Activated T-helper 17 cell treated with anti-CD3 and anti-CD28 coated beads, Interleukin-2, amount 50 U/mL, for 72 hours (primary cell): ENCODE measurements at regions not wholly inside any gene's neighbourhood (a gene's known extent, or its start where the extent isn't known, plus 50 kb on each side); places are given as distances from the start of the nearest gene placed in this dataset.

Source experiments
- ATAC-seq: fragments of 150-1000 bp; cut with Tn5 transposase; replicated peaks from 2 replicates; pipeline ENCODE4 v1.10.0; 2021; ENCODE audit warnings: mild to moderate bottlenecking, moderate library complexity
- H3K27ac Mint-ChIP-seq: one replicate; pipeline ENCODE4 v1.8.0; 2022; ENCODE audit warnings: mixed read lengths
- H3K27me3 Mint-ChIP-seq: one replicate; pipeline ENCODE4 v1.8.0; 2022; ENCODE audit warnings: mixed read lengths
- H3K36me3 Mint-ChIP-seq: one replicate; pipeline ENCODE4 v1.8.0; 2022; ENCODE audit warnings: low read depth, mild to moderate bottlenecking, mixed read lengths
- H3K4me1 Mint-ChIP-seq: one replicate; pipeline ENCODE4 v1.8.0; 2022; ENCODE audit warnings: mixed read lengths
- H3K4me3 Mint-ChIP-seq: one replicate; pipeline ENCODE4 v1.8.0; 2022; ENCODE audit warnings: mild to moderate bottlenecking, mixed read lengths
- H3K9me3 Mint-ChIP-seq: one replicate; pipeline ENCODE4 v1.8.0; 2022; ENCODE audit warnings: mixed read lengths

DNA sequence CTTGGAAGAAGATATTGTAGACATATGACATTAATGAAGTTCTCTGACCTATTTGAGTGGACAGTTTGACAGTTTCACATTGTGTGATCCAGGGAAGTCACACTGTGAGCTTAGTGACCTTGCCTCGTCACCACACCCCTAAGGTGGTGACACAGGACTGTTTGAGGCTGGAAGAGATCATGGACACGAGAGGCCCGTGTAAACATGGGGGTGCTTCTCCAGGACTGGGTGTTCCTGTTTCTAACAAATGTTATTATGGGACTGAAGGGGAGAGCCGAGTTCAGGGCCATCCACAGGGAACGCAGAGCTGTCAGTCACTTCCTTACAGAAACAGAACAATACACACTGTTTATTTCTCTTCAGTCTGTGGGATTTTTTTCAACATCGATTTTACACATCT is 96.5 kb upstream of the DNAJC19 start:
- Mint-ChIP-seq H3K36me3 (no peaks in the 10 kb centered on the region), H3K27ac (no peak overlapping the region), H3K27me3 (peaks cover 3% of the 10 kb centered on the region), H3K4me3 (no peak overlapping the region), H3K9me3 (no peaks in the 10 kb centered on the region), H3K4me1 (no peaks in the 10 kb centered on the region)
- no peak for ATAC-seq

- no peak overlapping the region for H3K27ac Mint-ChIP-seq
- ATAC-seq = no peak
- H3K27me3 Mint-ChIP-seq = no peaks in the 10 kb centered on the region
- H3K4me1 Mint-ChIP-seq = no peaks in the 10 kb centered on the region
- H3K36me3 Mint-ChIP-seq = no peaks in the 10 kb centered on the region
- no peaks in the 10 kb centered on the region for H3K9me3 Mint-ChIP-seq
- H3K4me3 Mint-ChIP-seq = no peak overlapping the region
Observed at GRCh38 chr3:181081930-181082329, 92.4 kb upstream of the DNAJC19 start.

GRCh38 chr3:181076558-181076957 is 87.0 kb upstream of the DNAJC19 start:
- H3K4me3 Mint-ChIP-seq = no peak overlapping the region

GRCh38 chr3:181075098-181075497 is 85.6 kb upstream of the DNAJC19 start:
- Mint-ChIP-seq H3K4me1 (no peaks in the 10 kb centered on the region), H3K9me3 (peaks cover 12% of the 10 kb centered on the region), H3K4me3 (no peak overlapping the region), H3K27me3 (peaks cover 3% of the 10 kb centered on the region), H3K36me3 (no peaks in the 10 kb centered on the region), H3K27ac (no peak overlapping the region)
- ATAC-seq = no peak

More at GRCh38 chr3:181076558-181076957, 87.0 kb upstream of the DNAJC19 start:
- no peaks in the 10 kb centered on the region for H3K4me1 Mint-ChIP-seq
- no peak for ATAC-seq
- H3K27me3 Mint-ChIP-seq = peaks cover 3% of the 10 kb centered on the region
- H3K36me3 Mint-ChIP-seq = no peaks in the 10 kb centered on the region
- H3K9me3 Mint-ChIP-seq = peaks cover 12% of the 10 kb centered on the region
- no peak overlapping the region for H3K27ac Mint-ChIP-seq

DNA sequence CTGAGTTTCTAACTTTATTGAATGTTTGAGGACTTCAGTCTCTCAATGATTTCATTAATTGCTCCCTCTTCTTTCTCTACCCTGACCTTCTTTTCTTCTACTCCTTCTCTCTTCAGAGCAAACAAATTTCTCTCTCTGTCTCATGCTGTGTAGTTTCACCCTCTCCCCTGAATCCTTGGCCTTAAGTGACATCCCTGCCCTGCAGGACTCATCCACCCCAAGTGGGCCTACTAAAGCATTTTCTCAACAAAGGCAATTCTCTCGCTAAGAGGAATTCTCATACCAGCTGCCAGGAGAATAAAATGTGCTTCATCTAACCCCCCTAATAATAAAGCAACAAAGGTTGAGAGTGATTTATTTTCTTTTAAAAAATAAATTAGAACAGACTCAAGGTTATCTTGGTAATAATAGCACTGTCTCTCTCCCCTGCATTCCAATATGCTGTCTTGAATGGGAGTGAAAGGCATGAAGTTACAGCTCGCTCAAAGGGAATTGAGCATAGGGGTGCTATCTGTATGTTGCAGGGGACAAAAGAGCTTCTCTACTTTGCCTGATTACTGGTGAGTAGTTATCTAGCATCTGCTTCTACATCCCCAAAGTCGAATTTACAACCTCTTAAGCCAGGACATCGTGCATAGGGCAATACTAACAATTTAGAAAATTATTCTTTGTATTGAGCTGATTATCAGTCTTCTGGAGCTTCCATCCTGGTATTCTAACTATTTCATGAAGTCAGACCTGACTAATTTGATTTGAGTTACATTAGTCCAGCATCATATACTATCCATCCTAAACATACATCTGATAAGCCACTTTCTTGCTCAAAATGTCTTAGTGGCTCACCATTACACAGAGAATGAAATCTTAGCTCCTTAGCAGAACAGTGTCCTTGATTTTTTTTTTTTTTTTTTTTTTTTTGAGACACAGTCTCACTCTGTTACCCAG is 76.9 kb upstream of the DNAJC19 start:
- Mint-ChIP-seq H3K36me3 (no peaks in the 10 kb centered on the region), H3K27ac (no peak overlapping the region), H3K27me3 (no peaks in the 10 kb centered on the region), H3K4me1 (no peaks in the 10 kb centered on the region), H3K9me3 (no peaks in the 10 kb centered on the region), H3K4me3 (no peak overlapping the region)
- no peak for ATAC-seq

DNA sequence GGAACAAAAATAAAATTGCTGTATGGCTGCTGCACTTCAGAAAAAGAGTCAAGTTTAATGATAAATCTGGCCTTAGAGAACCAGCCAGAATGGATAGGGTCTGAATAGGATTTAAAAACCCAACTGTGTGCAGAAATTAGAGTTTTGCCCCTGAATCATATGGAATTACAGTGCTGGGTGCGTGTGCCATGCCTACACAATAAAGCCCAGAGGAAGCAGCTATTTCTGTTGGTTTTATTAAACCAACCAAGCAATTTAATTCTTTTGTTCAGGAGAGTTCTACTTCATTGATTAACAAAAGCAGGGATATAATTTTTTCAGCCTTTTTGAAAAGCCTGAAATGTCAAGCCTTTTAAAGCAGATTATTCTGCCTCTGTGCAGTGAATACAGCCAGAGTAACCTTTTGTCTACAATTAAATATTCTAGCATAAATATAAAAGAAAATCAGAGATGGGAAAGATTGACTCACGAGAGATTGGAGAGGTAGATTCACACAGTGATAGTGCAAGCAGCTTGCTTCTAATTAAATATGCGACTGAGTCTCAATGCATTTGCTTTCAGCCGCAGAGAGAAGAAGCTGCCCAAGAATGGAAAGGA is 66.7 kb upstream of the DNAJC19 start:
- Mint-ChIP-seq H3K36me3 (no peaks in the 10 kb centered on the region), H3K4me3 (no peak overlapping the region), H3K27me3 (no peaks in the 10 kb centered on the region), H3K9me3 (peaks cover 4% of the 10 kb centered on the region), H3K27ac (no peak overlapping the region), H3K4me1 (no peaks in the 10 kb centered on the region)
- no peak for ATAC-seq

DNA sequence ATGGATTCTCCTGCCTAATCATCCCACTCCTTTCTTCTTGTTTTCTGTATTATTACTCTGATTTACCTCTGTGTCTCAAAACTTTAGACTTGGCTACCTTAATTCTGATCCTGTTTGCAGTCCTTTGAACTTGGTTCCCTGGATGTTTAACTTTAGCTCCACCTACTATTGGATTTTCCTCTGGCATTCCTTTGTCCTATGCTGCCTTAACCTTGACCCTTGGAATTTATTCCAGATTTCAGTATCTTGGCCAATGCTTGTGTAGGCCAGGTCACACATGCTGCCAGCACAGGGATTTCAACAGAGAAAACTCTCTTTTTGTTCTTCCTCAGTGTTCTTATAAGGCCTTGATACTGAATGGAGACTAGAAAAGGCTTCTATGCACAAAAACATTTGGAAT is 65.0 kb upstream of the DNAJC19 start:
- Mint-ChIP-seq H3K9me3 (no peaks in the 10 kb centered on the region), H3K27me3 (no peaks in the 10 kb centered on the region), H3K4me1 (no peaks in the 10 kb centered on the region), H3K4me3 (no peak overlapping the region), H3K27ac (no peak overlapping the region), H3K36me3 (no peaks in the 10 kb centered on the region)
- ATAC-seq = no peak

DNA sequence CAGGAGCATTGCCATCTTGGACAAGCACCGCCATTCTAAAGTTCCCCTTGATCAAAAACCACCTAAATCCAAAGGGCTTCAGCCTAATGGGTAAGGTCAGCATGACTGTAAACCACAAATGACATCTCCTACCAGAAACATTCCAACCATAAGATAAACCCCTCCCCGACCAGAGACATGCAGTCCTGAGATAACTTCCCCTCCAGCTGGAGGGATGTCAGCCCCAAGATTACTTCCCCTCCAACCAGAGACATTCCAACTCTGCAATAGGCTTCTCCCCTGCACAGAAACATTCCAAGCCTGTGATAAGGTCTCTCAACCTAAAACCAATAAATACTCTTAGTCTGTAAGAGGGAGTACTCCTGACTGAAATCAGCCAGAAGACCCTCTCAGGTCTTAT is 62.7 kb upstream of the DNAJC19 start:
- no peak for ATAC-seq
- no peaks in the 10 kb centered on the region for H3K4me1 Mint-ChIP-seq
- H3K9me3 Mint-ChIP-seq = no peaks in the 10 kb centered on the region
- H3K27ac Mint-ChIP-seq = no peak overlapping the region
- peaks cover 3% of the 10 kb centered on the region for H3K27me3 Mint-ChIP-seq
- H3K36me3 Mint-ChIP-seq = no peaks in the 10 kb centered on the region
- no peak overlapping the region for H3K4me3 Mint-ChIP-seq

DNA sequence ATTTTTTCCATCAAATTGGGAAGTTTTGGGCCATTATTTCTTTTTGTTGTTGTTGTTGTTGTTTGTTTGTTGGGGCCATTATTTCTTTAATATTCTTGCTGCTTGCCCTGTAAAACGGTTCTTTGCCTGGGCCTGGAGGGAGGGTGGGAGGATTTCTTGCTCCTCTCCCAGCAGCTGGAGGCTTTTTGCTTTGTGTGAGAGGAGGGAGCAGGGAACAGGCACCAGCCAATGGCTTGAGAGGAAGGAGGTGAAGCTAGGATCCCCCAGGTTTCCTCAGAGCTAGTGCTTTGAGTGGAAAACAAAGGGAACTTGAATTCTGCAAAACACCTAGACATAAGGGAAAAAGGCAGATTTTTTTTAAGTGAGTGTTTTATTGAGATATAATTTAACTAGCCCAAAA is 61.2 kb upstream of the DNAJC19 start:
- H3K9me3 Mint-ChIP-seq = no peaks in the 10 kb centered on the region
- peaks cover 3% of the 10 kb centered on the region for H3K27me3 Mint-ChIP-seq
- H3K36me3 Mint-ChIP-seq = no peaks in the 10 kb centered on the region
- no peak for ATAC-seq
- H3K4me3 Mint-ChIP-seq = no peak overlapping the region
- H3K4me1 Mint-ChIP-seq = no peaks in the 10 kb centered on the region
- H3K27ac Mint-ChIP-seq = no peak overlapping the region

GRCh38 chr3:181040030-181040429 is 50.5 kb upstream of the DNAJC19 start:
- Mint-ChIP-seq H3K4me1 (no peaks in the 10 kb centered on the region), H3K9me3 (no peaks in the 10 kb centered on the region), H3K27me3 (peaks cover under 1% of the 10 kb centered on the region), H3K4me3 (no peak overlapping the region), H3K36me3 (no peaks in the 10 kb centered on the region), H3K27ac (no peak overlapping the region)
- ATAC-seq = no peak
